ENCODE measurements at regions not wholly inside any gene's neighbourhood (a gene's known extent, or its start where the extent isn't known, plus 50 kb on each side); places are given as distances from the start of the nearest gene placed in this dataset.

DNA sequence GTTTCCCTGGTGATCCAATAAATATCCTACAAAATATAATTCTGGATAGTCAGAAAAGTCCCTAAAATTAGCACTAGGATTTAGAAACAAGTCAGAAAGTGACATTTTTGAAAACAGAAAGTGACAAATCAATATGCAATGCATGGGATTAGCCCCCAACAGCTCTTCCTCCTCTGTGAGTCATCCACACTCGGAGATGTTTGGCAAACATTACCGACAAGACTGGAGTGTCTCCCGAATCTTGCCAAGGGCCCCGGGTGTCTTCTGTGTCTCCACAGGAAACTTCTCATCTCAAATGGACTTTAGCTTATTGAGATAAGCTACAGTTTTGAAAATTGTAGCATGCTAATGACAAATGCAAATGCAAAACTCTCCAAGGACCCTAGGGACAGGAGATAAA is 398.9 kb upstream of the CCDC196 start:
- no peak for TF ChIP-seq POLR2A (IDR thresholded peaks at IDR 0.05; ENCODE audit: low read length)
- TF ChIP-seq GATA1 (IDR thresholded peaks at IDR 0.05; ENCODE audit: low read depth, low read length): no peak

Data from erythroblast (primary cell).